Epidermal melanocyte (primary cell): ENCODE measurements at regions not wholly inside any gene's neighbourhood (a gene's known extent, or its start where the extent isn't known, plus 50 kb on each side); places are given as distances from the start of the nearest gene placed in this dataset.
"Not testable (repeated sequence)": the region's sequence is repeated elsewhere in the genome, so short reads cannot be mapped to it uniquely, and the experiment has no call there.

ENCODE experiments used
- DNase-seq: peaks from one replicate; pipeline ENCODE4 v3.0.0; 2011; ENCODE audit warnings: low spot score; ENCODE audit not compliant: insufficient read length

- no peak for DNase-seq
Observed at GRCh38 chr4:128688846-128689437, 120.6 kb upstream of the JADE1 start.

DNA sequence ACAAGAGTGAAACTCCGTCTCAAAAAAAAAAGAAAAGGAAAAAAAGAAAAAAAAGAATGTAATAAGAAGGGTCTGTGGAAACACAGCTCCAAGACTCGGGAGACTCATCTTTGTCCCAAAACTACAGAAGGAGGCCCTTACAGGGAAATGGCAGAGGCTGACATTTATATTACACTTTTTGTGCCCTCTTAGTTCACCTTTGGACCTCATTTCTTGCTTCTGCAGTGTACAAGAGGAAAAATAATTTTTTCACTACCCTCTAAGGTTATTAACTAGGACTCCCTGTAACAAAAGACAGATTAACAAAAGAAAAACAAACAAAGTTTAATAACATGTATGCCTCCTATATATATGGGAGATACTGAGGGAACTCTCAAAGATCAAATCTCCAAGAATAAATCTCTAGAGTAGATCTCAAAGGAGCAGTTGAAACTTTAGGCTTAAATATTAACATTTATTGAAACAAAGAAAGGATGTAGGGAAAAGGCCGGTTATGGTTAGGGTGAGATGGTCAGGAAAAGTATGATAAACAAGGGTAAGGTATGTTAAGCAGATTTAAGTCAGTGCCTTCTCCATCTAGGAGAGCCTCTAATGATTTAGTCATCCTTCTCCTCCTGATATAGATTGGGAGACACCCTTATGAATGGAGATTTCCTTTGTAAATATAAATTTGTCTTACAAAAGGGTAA lies 121.3 kb upstream of the JADE1 start:
- DNase-seq: no peak

- DNase-seq: no peak
Observed at GRCh38 chr4:128686810-128687209, 122.7 kb upstream of the JADE1 start.

DNA sequence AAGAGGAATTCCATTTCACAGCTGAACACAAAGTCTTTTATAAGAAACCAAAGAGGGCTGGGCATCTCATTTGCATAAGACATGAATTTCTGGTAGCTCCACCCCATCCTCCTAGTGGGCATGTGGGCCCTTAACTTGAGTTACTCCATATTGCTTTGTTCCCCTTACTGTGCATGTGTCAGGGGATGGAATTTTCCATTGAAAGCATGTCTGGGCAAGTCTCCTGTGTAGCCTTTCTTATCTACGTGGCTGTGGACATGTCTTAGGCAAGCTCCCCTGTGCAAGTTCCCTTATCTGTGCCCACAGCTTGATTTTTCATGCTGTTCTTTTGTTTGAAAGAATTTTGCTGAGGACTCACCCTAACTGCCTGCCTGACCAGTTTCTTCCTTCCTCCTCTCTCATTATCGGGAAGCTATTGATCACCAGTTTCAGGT lies 123.5 kb upstream of the JADE1 start:
- DNase-seq: no peak

DNA sequence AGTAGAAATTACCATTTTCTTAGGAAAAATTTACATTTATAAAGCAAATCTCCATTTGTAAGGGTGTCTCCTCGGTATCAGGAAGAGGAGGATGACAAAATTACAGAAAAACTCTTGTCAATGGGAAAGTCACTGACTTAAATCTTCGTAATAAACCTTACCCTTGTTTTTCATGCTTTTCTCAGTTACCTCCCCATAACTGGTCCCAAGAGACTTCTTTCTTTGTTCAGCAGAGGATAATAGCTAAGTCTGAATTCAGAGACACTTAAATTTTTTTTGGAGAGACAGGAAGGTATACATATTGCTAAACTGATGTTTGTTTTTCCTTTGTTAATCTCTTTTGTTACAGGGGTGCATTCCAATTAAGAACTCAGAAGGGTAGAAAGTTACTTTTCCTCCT lies 125.5 kb upstream of the JADE1 start:
- DNase-seq: no peak

DNA sequence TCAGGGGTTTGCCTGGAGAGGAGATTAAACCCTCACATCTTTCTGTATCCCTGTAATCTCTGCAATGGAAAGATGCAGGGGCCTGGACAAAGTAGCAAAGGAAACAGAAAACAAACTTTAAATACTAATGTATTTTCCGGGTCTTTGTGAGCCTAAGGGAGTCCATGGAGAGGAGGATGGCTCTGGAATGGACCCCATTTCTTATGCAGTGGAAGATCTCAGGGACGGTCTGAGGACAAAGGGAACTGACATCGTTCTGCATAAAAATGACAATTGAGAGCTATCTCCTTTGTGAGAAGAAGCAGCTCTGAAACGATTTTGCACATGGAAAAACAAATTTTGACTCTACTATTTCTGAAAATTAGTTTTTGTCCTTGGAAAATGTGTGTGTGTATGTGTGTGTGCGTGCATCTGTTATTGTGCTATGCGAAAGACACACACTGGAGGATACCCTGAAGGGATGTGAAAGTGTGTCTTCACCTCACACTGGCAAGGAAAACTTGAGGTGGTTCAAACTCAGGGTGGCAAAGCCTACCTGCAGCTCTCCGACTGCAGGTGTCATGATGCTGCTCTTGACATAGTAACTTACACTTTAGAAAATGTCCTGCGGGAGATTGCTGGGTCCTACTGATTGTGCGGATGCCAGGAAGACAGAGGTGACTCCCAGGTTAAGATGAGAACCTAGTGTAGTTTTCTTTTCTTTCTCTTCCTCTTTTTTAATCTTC lies 126.4 kb upstream of the JADE1 start:
- DNase-seq: no peak

GRCh38 chr4:128676095-128676494 lies 133.4 kb upstream of the JADE1 start:
- no peak for DNase-seq

GRCh38 chr4:128675083-128675482 lies 134.4 kb upstream of the JADE1 start:
- DNase-seq: no peak

DNA sequence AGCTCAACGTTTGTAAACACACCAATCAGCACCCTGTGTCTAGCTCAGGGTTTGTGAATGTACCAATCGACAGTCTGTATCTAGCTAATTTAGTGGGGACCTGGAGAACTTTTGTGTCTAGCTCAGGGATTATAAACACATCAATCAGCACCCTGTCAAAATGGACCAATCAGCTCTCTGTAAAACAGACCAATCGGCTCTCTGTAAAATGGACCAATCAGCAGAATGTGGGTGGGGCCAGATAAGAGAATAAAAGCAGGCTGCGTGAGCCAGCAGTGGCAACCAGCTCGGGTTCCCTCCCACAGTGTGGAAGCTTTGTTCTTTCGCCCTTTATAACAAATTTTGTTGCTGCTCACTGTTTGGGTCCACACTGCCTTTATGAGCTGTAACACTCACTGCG lies 136.3 kb upstream of the JADE1 start:
- not testable (repeated sequence) for DNase-seq

DNA sequence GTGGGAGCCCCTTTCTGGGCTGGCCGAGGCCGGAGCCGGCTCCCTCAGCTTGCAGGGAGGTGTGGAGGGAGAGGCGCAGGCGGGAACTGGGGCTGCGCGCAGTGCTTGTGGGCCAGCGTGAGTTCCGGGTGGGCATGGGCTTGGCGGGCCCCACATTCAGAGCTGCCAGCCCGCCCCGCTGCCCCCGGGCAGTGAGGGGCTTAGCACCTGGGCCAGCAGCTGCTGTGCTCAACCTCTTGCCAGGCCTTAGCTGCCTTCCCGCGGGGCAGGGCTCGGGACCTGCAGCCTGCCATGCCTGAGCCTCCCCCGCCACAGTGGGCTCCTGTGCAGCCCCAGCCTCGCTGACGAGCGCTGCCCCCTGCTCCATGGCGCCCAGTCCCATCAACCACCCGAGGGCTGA lies 136.9 kb upstream of the JADE1 start:
- not testable (repeated sequence) for DNase-seq

DNA sequence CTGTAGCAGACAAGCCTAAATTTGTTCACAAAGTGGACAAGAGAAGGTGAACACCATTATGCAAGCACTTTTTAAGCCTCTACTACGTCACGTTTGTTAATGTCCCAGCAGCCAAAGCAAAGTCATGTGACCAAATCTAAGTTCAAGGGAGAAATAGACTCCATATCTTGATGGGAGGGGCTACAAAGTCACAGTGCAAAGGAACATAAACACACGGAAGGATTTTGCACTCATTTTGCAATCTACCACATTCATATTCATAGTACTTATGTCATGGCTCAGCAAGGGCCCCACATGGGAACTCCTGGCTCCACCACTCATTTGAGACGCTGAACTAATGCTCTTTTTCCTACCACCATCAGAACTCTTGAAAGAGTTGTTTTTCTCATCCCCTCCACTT lies 139.0 kb upstream of the JADE1 start:
- DNase-seq: no peak

DNA sequence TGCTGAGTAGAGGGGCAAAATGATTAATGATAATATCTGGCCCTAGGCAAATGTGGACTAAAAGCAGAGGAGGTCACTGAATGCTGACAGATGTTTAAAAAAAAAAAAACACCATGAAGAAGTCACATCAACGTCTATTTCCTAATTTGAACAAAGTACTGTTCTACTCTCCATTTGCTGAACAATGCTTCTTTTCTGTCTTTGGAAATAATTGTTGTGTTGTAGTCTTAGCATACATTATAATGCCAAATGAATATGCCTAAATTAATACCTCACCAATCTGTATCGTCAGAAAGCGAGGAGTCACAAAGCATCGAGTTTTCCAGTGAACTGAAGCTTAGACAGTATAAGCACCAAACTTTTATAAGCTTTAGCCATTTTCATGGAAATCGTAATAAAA lies 140.9 kb upstream of the JADE1 start:
- no peak for DNase-seq

- DNase-seq: no peak
Observed at GRCh38 chr4:128665514-128665913, 144.0 kb upstream of the JADE1 start.

DNA sequence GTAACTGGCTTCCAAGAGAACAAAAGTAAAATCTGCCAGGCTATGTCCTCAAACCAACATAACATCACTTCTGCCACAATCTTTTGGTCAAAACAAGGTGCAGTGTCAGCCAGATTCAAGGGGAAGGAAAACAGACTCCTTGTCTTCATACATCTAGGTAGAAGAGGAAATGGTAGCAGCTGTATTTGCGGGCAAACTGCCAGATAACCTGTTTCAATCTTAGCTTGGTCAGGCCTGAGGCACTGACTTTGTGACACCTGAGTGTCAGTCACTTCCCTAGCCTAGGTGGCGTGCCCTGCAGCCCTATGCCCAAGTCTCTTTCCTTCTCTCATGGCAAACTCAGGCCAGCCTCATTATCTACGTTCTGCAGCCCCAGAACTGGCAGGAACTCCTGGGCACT lies 146.2 kb upstream of the JADE1 start:
- DNase-seq: no peak

- DNase-seq: no peak
Observed at GRCh38 chr4:128661479-128661878, 148.0 kb upstream of the JADE1 start.

GRCh38 chr4:128660361-128661215 lies 148.9 kb upstream of the JADE1 start:
- DNase-seq: peak; percentile 70

DNA sequence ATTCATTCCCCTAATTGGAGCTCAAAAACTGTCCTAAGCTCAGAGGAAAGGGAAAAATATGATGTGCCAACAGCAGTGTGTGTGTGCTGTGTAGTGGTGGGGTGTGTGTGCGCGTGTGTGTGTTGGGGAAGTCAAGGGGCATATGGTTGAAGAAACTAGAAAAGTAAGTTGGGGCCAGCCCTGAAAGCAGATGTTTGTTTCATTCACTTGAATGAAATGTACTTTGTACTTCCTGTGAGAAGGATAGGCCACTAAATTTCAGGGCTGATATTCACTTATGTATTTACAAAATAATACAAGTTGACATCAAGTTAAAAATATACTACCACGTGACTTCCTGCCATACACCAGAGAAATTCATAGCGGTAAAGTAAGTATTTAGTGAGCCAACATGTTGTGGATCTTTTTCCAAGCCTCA lies 151.3 kb upstream of the JADE1 start:
- DNase-seq: no peak

- DNase-seq: no peak
Observed at GRCh38 chr4:128657638-128658037, 151.9 kb upstream of the JADE1 start.

- no peak for DNase-seq
Observed at GRCh38 chr4:128654465-128654864, 155.0 kb upstream of the JADE1 start.

- no peak for DNase-seq
Observed at GRCh38 chr4:128653527-128654444, 155.7 kb upstream of the JADE1 start.
